H54 (cell line): ENCODE measurements at regions not wholly inside any gene's neighbourhood (a gene's known extent, or its start where the extent isn't known, plus 50 kb on each side); places are given as distances from the start of the nearest gene placed in this dataset.
"Not testable (repeated sequence)": the region's sequence is repeated elsewhere in the genome, so short reads cannot be mapped to it uniquely, and the experiment has no call there.

Source experiments
- DNase-seq: peaks from one replicate; pipeline ENCODE4 v3.0.0; 2011; ENCODE audit warnings: low spot score, mixed read lengths; ENCODE audit not compliant: insufficient read length
- FAIRE-seq: peaks from 3 replicates; lab custom pipeline; 2011; peaks lifted over from hg19 to GRCh38; lab: Jason Lieb, UNC
- POLR2A ChIP-seq: IDR thresholded peaks from 2 replicates; pipeline ENCODE4 v1.6.1; 2011; ENCODE audit warnings: low read depth, mild to moderate bottlenecking, low read length

DNA sequence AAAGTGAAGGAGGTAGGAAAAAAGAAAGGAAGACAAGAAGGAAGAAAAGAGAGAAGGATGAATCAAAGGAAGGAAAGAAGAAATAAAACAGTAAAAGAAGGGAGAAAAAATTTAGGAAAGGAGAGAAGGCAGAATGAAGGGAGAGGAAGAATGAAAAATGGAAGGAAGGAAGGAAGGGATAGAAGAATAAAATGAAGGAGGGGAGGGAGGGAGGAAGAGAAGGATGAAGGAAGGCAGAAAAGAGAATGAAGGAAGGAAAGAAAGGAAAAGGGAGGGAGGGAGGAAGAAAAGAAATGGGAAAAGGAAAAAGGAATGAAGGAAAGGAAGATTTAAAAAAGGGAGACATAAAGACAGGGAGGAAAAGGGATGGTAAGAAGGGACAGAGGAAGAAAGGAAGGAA lies 393.7 kb upstream of the GRM7 start:
- no peak for TF ChIP-seq POLR2A
- DNase-seq (no peak), FAIRE-seq (no peak)

GRCh38 chr3:6468589-6468988 lies 392.3 kb upstream of the GRM7 start:
- FAIRE-seq (no peak), DNase-seq (no peak)
- no peak for TF ChIP-seq POLR2A

DNA sequence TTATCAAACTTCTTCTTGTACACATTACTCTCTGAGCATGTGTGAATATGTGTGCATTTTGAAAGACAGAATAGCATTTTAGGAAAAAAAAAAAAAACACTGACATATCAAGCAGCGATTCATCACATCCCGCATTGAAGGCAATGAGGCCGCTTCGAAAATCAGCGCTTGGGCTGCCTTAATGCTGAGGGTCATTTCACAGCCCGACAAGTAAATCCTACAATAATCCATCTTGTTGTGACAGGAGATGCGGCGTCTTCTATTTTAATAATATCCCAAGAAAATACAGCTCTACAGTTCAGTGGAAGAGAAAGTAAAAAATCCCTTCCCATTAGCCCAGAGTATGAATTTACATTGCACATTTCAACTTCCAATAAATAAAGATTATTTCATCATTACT lies 389.2 kb upstream of the GRM7 start:
- TF ChIP-seq POLR2A = no peak
- FAIRE-seq (no peak), DNase-seq (no peak)

DNA sequence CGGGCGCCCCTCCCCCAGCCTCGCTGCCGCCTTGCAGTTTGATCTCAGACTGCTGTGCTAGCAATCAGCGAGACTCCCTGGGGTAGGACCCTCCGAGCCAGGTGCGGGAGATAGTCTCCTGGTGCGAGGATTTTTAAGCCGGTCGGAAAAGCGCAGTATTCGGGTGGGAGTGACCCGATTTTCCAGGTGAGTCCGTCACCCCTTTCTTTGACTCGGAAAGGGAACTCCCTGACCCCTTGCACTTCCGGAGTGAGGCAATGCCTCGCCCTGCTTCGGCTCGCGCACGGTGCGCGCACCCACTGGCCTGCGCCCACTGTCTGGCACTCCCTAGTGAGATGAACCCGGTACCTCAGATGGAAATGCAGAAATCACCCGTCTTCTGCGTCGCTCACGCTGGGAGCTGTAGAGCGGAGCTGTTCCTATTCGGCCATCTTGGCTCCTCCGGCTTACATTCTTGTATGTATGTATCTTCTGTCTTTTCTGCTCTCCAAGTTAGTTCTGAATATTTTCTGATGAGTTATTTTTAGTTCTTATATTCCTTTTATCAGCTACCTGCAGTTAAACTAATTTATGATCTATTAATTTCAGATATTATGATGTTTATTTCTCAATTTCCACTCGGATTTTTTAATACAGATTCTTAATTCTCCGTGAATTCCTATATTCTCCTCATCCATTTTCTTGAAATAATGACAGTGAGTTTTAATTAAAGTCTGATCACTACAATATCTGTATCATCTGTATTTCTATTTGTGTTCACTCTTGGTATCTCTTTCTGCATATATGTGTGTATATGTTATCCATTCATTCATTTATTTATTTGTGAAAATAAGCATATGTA lies 370.2 kb upstream of the GRM7 start:
- not testable (repeated sequence) for DNase-seq, FAIRE-seq

- no peak for FAIRE-seq
Observed at GRCh38 chr3:6491768-6492167, 369.1 kb upstream of the GRM7 start.

GRCh38 chr3:6492306-6492705 lies 368.6 kb upstream of the GRM7 start:
- DNase-seq (no peak), FAIRE-seq (no peak)
- TF ChIP-seq POLR2A = no peak

More at GRCh38 chr3:6491768-6492167, 369.1 kb upstream of the GRM7 start:
- TF ChIP-seq POLR2A = no peak
- no peak for DNase-seq

GRCh38 chr3:6498944-6499343 lies 362.0 kb upstream of the GRM7 start:
- DNase-seq, FAIRE-seq: not testable (repeated sequence)

DNA sequence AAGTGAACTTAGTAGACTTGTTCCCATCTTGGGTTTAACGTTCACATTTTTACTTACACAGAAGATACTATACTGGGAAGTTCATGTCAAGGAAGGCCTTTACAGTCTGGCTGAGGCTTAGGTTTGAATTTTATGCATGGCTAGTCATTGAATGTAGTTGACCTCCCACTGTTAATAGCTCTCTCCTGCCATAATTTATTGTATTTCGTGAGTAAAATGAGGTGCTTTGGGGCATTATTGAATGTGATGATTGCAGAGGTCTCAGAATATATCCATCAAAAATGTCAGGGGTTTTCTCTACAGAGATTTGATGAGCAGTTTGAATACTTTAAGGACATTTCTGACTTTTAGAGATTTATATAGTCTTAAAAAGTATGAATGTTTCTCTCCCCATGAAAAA lies 356.6 kb upstream of the GRM7 start:
- FAIRE-seq (no peak), DNase-seq (no peak)
- no peak for TF ChIP-seq POLR2A

DNA sequence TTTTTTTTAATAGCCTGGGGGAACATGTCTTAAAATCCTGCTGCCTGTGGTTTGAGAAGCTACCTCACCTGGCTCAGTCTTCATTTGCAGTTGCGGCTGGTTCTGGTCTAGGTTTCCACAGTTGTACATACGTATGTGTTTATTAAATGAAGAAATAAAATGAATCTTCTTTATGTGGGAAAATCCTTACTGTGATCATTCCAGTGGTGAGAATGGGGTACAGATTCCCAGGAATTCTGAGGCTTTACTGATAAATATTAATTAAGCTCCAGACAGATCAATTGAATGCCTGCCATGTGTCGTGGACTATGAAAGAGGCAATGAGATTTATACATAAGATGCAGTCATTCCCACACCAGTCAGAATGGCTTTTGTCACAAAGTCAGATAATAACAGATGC lies 356.1 kb upstream of the GRM7 start:
- FAIRE-seq (no peak), DNase-seq (no peak)
- TF ChIP-seq POLR2A = no peak

GRCh38 chr3:6508410-6508759 lies 352.5 kb upstream of the GRM7 start:
- FAIRE-seq = no peak
- TF ChIP-seq POLR2A = no peak
- DNase-seq = no peak

GRCh38 chr3:6509576-6509975 lies 351.3 kb upstream of the GRM7 start:
- FAIRE-seq = no peak
- no peak for TF ChIP-seq POLR2A
- DNase-seq = no peak

DNA sequence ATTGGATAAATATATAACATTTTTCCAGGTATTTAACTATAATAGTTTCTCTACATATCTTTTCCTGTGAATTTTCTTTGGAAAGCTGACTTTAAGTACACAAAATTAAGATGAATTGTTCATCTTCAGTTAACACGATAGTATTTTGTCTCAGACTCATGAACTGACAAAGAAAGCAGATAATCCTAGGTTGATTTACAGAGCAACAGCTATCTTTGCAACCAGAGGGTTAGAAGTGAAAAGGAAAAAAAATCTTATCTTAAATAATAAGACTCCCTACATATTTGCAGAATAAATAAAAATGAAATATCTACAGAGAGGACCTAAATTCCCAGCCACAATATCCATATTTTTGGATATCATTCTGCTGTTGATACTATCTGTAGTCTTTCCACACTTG lies 350.2 kb upstream of the GRM7 start:
- TF ChIP-seq POLR2A = no peak
- DNase-seq (no peak), FAIRE-seq (no peak)

GRCh38 chr3:6512172-6512800 lies 348.6 kb upstream of the GRM7 start:
- DNase-seq (no peak), FAIRE-seq (no peak)
- TF ChIP-seq POLR2A = no peak

DNA sequence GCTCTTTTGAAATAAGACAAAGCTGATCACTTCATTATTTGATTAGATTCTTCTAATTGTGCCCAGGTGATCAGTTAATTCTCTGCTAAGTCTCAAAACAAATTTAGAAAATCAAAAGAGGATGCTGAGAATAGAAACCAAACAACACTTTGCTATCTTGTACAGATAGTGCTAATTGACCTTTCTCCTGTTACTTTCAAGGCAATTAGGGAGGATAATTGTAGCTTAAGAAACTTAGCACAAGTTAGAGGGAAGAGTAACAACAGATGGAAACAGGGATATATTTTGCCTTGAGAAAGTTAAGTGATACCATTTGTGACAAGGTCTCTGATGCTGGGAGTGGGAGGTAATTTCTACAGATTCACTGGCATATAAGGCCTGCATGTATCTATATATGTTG lies 344.8 kb upstream of the GRM7 start:
- DNase-seq (no peak), FAIRE-seq (no peak)
- TF ChIP-seq POLR2A = no peak

DNA sequence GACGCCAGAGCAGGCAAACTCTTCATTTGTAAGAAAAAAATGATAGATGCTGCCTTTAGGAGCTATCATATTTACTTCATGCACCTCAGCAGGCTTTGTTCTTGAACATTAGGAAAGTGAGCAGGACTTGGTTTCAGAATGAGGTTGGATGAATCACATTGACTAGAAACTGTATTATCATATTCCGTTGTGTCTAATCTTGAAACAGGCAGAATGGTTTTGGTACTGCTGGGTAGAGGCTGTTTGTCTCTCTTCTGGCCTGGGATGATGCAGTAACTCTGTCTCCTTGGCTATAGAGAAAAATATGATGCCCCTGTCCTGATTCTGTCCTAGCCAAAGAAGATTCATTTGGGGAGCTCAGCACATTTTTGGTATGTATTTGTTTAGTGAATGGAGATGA lies 344.2 kb upstream of the GRM7 start:
- DNase-seq = no peak
- TF ChIP-seq POLR2A = no peak
- no peak for FAIRE-seq
